Astrocyte (in vitro differentiated cells and primary cell): ENCODE measurements at regions not wholly inside any gene's neighbourhood (a gene's known extent, or its start where the extent isn't known, plus 50 kb on each side); places are given as distances from the start of the nearest gene placed in this dataset.

Experiments
- DNase-seq: peaks from one replicate; pipeline ENCODE4 v3.0.0-alpha.2; 2010; ENCODE audit warnings: low read depth
- FAIRE-seq: peaks from 2 replicates; lab custom pipeline; 2011; peaks lifted over from hg19 to GRCh38; lab: Jason Lieb, UNC
- H2AFZ ChIP-seq: 2 replicates; pipeline ENCODE4 v1.6.0; 2012; ENCODE audit warnings: low read depth, low read length, inconsistent platforms
- H3K27ac ChIP-seq: 2 replicates; pipeline ENCODE4 v1.5.1; 2011; ENCODE audit warnings: low read depth, low read length, inconsistent platforms
- H3K27me3 ChIP-seq: 2 replicates; pipeline ENCODE4 v1.6.0; 2011; ENCODE audit warnings: low read length, inconsistent platforms; ENCODE audit not compliant: insufficient read depth
- H3K36me3 ChIP-seq: 2 replicates; pipeline ENCODE4 v1.5.1; 2011; ENCODE audit warnings: low read length, inconsistent platforms; ENCODE audit not compliant: insufficient read depth
- H3K4me1 ChIP-seq: 2 replicates; pipeline ENCODE4 v1.5.1; 2011; ENCODE audit warnings: low read length, inconsistent platforms; ENCODE audit not compliant: insufficient read depth
- H3K4me2 ChIP-seq: 2 replicates; pipeline ENCODE4 v1.6.0; 2012; ENCODE audit warnings: low read length, inconsistent platforms
- H3K4me3 ChIP-seq: 2 replicates; pipeline ENCODE4 v1.5.1; 2011; ENCODE audit warnings: low read depth, mild to moderate bottlenecking, low read length, inconsistent platforms; ENCODE audit not compliant: insufficient read depth
- H3K79me2 ChIP-seq: 2 replicates; pipeline ENCODE4 v1.6.0; 2012; ENCODE audit warnings: mild to moderate bottlenecking, low read length, inconsistent platforms; ENCODE audit not compliant: insufficient read depth
- H3K9ac ChIP-seq: 2 replicates; pipeline ENCODE4 v1.6.0; 2012; ENCODE audit warnings: mild to moderate bottlenecking, low read length, inconsistent platforms
- H3K9me3 ChIP-seq: 2 replicates; pipeline ENCODE4 v1.5.1; 2012; ENCODE audit warnings: low read depth, mild to moderate bottlenecking, low read length, inconsistent platforms; ENCODE audit not compliant: insufficient read depth
- H4K20me1 ChIP-seq: 2 replicates; pipeline ENCODE4 v1.6.0; 2012; ENCODE audit warnings: low read length, inconsistent platforms; ENCODE audit not compliant: insufficient read depth
- H3K27ac Mint-ChIP-seq: one replicate; pipeline ENCODE4 v1.8.0; 2021; ENCODE audit warnings: mild to moderate bottlenecking, mixed read lengths; ENCODE audit not compliant: unreplicated experiment
- H3K27me3 Mint-ChIP-seq: one replicate; pipeline ENCODE4 v1.8.0; 2021; ENCODE audit warnings: low read depth, mixed read lengths; ENCODE audit not compliant: unreplicated experiment
- H3K36me3 Mint-ChIP-seq: one replicate; pipeline ENCODE4 v1.8.0; 2021; ENCODE audit warnings: low read depth, mixed read lengths; ENCODE audit not compliant: unreplicated experiment
- H3K4me1 Mint-ChIP-seq: one replicate; pipeline ENCODE4 v1.8.0; 2021; ENCODE audit warnings: low read depth, mixed read lengths; ENCODE audit not compliant: unreplicated experiment
- H3K4me3 Mint-ChIP-seq: one replicate; pipeline ENCODE4 v1.8.0; 2021; ENCODE audit warnings: mild to moderate bottlenecking, moderate library complexity, mixed read lengths; ENCODE audit not compliant: unreplicated experiment
- H3K9me3 Mint-ChIP-seq: one replicate; pipeline ENCODE4 v1.8.0; 2021; ENCODE audit warnings: mild to moderate bottlenecking, mixed read lengths; ENCODE audit not compliant: unreplicated experiment
- EZH2 ChIP-seq: IDR thresholded peaks from 2 replicates; pipeline ENCODE4 v1.6.1; 2012; ENCODE audit warnings: mild to moderate bottlenecking, low read length, inconsistent platforms; ENCODE audit not compliant: insufficient read depth
- TF ChIP-seq, protein P1 (sequence below): IDR thresholded peaks from 2 replicates; pipeline ENCODE4 v1.5.1; 2011; ENCODE audit warnings: low read depth, mild to moderate bottlenecking, inconsistent platforms, low read length, moderate library complexity; ENCODE audit not compliant: insufficient read depth

GRCh38 chr12:13724136-13724535 lies 257.3 kb downstream of the GRIN2B start:
- Histone ChIP-seq H3K4me2 (no peak overlapping the region), H4K20me1 (no peaks in the 10 kb centered on the region), H3K36me3 (no peaks in the 10 kb centered on the region), H3K4me3 (no peak overlapping the region), H3K27ac (no peak overlapping the region), H2AFZ (no peak overlapping the region), H3K27me3 (no peaks in the 10 kb centered on the region), H3K9me3 (no peaks in the 10 kb centered on the region), H3K4me1 (no peaks in the 10 kb centered on the region), H3K79me2 (no peaks in the 10 kb centered on the region), H3K9ac (no peak overlapping the region)
- peaks cover 2% of the 10 kb centered on the region for H3K4me1 Mint-ChIP-seq
- no peaks in the 10 kb centered on the region for H3K36me3 Mint-ChIP-seq
- DNase-seq (no peak), FAIRE-seq (no peak)
- no peak overlapping the region for H3K4me3 Mint-ChIP-seq
- no peak for TF ChIP-seq EZH2
- TF ChIP-seq, protein P1, sequence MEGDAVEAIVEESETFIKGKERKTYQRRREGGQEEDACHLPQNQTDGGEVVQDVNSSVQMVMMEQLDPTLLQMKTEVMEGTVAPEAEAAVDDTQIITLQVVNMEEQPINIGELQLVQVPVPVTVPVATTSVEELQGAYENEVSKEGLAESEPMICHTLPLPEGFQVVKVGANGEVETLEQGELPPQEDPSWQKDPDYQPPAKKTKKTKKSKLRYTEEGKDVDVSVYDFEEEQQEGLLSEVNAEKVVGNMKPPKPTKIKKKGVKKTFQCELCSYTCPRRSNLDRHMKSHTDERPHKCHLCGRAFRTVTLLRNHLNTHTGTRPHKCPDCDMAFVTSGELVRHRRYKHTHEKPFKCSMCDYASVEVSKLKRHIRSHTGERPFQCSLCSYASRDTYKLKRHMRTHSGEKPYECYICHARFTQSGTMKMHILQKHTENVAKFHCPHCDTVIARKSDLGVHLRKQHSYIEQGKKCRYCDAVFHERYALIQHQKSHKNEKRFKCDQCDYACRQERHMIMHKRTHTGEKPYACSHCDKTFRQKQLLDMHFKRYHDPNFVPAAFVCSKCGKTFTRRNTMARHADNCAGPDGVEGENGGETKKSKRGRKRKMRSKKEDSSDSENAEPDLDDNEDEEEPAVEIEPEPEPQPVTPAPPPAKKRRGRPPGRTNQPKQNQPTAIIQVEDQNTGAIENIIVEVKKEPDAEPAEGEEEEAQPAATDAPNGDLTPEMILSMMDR, result no peak
- no peaks in the 10 kb centered on the region for H3K9me3 Mint-ChIP-seq
- no peak overlapping the region for H3K27ac Mint-ChIP-seq
- peaks cover 3% of the 10 kb centered on the region for H3K27me3 Mint-ChIP-seq

DNA sequence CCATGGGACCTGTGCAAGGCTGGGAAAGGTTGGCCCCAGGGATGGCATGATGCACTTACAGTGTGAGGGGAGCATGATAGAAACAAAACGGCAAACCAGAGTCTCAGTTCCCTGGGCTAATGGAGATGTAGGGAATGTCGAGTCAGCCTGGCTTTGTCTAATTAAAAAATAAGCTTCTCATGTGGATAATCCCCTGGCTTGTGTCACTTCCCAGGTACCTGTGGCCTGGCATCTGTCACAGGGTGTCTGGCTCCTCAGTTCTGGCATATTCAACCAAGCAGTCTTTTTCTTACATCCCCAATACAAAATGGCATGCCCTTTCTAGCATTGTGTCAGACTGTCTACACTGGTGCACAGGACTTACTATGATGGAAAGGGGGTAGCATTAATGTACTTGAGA lies 261.4 kb downstream of the GRIN2B start:
- no peak overlapping the region for H3K9ac ChIP-seq
- H3K27ac ChIP-seq, result no peak overlapping the region
- TF ChIP-seq EZH2, result no peak
- TF ChIP-seq, protein P1, result no peak
- H3K27ac Mint-ChIP-seq, result no peak overlapping the region
- DNase-seq (no peak), FAIRE-seq (no peak)
- no peaks in the 10 kb centered on the region for H4K20me1 ChIP-seq
- H3K4me1 ChIP-seq, result no peaks in the 10 kb centered on the region
- H3K79me2 ChIP-seq, result no peaks in the 10 kb centered on the region
- no peak overlapping the region for H3K4me3 ChIP-seq
- no peaks in the 10 kb centered on the region for H3K36me3 ChIP-seq
- no peaks in the 10 kb centered on the region for H3K9me3 ChIP-seq
- H3K36me3 Mint-ChIP-seq, result no peaks in the 10 kb centered on the region
- no peaks in the 10 kb centered on the region for H3K4me1 Mint-ChIP-seq
- no peak overlapping the region for H3K4me2 ChIP-seq
- peaks cover 3% of the 10 kb centered on the region for H3K27me3 Mint-ChIP-seq
- H3K9me3 Mint-ChIP-seq, result no peaks in the 10 kb centered on the region
- no peak overlapping the region for H2AFZ ChIP-seq
- no peaks in the 10 kb centered on the region for H3K27me3 ChIP-seq
- no peak overlapping the region for H3K4me3 Mint-ChIP-seq

DNA sequence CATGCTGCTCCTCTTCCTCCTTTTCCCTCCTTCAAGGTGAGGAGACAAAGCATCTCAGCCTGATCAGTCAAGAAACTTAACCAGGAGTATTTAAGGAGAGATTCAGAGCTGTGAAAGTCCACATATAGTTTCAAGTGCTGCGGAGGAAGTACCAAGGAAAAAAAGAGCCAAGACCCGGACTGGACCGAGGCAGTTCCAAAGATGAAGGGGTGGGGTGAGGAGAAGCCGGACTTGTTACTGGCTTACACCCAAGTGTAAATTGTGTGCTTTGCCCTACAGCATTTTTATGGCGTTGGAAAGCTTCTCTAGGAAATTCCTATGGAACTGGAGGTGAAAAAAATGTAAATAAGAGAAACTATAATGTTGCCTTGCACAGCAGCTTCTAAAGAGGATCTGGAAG lies 263.1 kb downstream of the GRIN2B start:
- Histone ChIP-seq H4K20me1 (no peaks in the 10 kb centered on the region), H3K79me2 (no peaks in the 10 kb centered on the region), H3K4me1 (no peaks in the 10 kb centered on the region), H3K27ac (no peak overlapping the region), H3K9ac (no peak overlapping the region), H3K36me3 (no peaks in the 10 kb centered on the region), H3K27me3 (no peaks in the 10 kb centered on the region), H3K9me3 (no peaks in the 10 kb centered on the region), H2AFZ (no peak overlapping the region), H3K4me2 (no peak overlapping the region), H3K4me3 (no peak overlapping the region)
- peaks cover 3% of the 10 kb centered on the region for H3K27me3 Mint-ChIP-seq
- peaks cover 2% of the 10 kb centered on the region for H3K4me1 Mint-ChIP-seq
- FAIRE-seq, result no peak
- DNase-seq, result no peak
- TF ChIP-seq, protein P1, result no peak
- no peak for TF ChIP-seq EZH2
- H3K36me3 Mint-ChIP-seq, result no peaks in the 10 kb centered on the region
- H3K9me3 Mint-ChIP-seq, result no peaks in the 10 kb centered on the region
- no peak overlapping the region for H3K27ac Mint-ChIP-seq
- no peak overlapping the region for H3K4me3 Mint-ChIP-seq
